SK-N-SH treated with all-trans-retinoic acid at 6 μM for 48 hours (cell line): ENCODE measurements at regions not wholly inside any gene's neighbourhood (a gene's known extent, or its start where the extent isn't known, plus 50 kb on each side); places are given as distances from the start of the nearest gene placed in this dataset.

Experiments used
- ATAC-seq: fragments of 200-7000 bp; cut with Tn5 transposase; 3 replicates; pipeline ENCODE4 v1.9.1; 2020; ENCODE audit warnings: mild to moderate bottlenecking, moderate library complexity
- ARNTL ChIP-seq: fragments of 450-650 bp; formaldehyde crosslinking; IDR thresholded peaks from 2 replicates; pipeline ENCODE4 v1.5.0; 2020; ENCODE audit warnings: low read depth, mild to moderate bottlenecking, moderate library complexity, borderline replicate concordance
- BACH2 ChIP-seq: fragments of 250-450 bp; sonication (Bioruptor Pico); IDR thresholded peaks from 2 replicates; pipeline ENCODE4 v1.9.0; 2021; ENCODE audit warnings: mild to moderate bottlenecking, borderline replicate concordance
- CSDC2 ChIP-seq: fragments of 250-450 bp; sonication (Bioruptor Pico); IDR thresholded peaks from 2 replicates; pipeline ENCODE4 v1.5.0; 2020; ENCODE audit warnings: mild to moderate bottlenecking, moderate library complexity
- GLIS3 ChIP-seq: fragments of 250-450 bp; sonication (Bioruptor Pico); IDR thresholded peaks from 2 replicates; pipeline ENCODE4 v1.5.0; 2020; ENCODE audit warnings: mild to moderate bottlenecking, moderate library complexity
- ISL1 ChIP-seq: fragments of 250-450 bp; sonication (Bioruptor Pico); IDR thresholded peaks from 2 replicates; pipeline ENCODE4 v2.1.2; 2022; ENCODE audit warnings: mild to moderate bottlenecking, moderate library complexity
- OSR1 ChIP-seq: fragments of 250-450 bp; sonication (Bioruptor Pico); IDR thresholded peaks from 2 replicates; pipeline ENCODE4 v1.8.0; 2022; ENCODE audit warnings: moderate library complexity, mild to moderate bottlenecking, inconsistent platforms
- POU6F1 ChIP-seq: fragments of 250-450 bp; sonication (Bioruptor Pico); IDR thresholded peaks from 2 replicates; pipeline ENCODE4 v1.8.0; 2021; ENCODE audit warnings: low read depth, mild to moderate bottlenecking, moderate library complexity, borderline replicate concordance
- PPARA ChIP-seq: fragments of 250-450 bp; sonication (Bioruptor Pico); IDR thresholded peaks from 2 replicates; pipeline ENCODE4 v1.5.0; 2020; ENCODE audit warnings: mild to moderate bottlenecking, borderline replicate concordance
- RARB ChIP-seq: fragments of 250-450 bp; sonication (Bioruptor Pico); IDR thresholded peaks from 2 replicates; pipeline ENCODE4 v1.8.0; 2021; ENCODE audit warnings: mild to moderate bottlenecking, moderate library complexity
- SNAI2 ChIP-seq: fragments of 250-450 bp; sonication (Bioruptor Pico); IDR thresholded peaks from 2 replicates; pipeline ENCODE4 v1.5.0; 2020; ENCODE audit warnings: mild to moderate bottlenecking, moderate library complexity
- TOX ChIP-seq: fragments of 250-450 bp; sonication (Bioruptor Pico); IDR thresholded peaks from 2 replicates; pipeline ENCODE4 v1.8.0; 2021; ENCODE audit warnings: mild to moderate bottlenecking, moderate library complexity, borderline replicate concordance
- TSHZ2 ChIP-seq: fragments of 250-450 bp; sonication (Bioruptor Pico); IDR thresholded peaks from 2 replicates; pipeline ENCODE4 v1.5.0; 2020; ENCODE audit warnings: mild to moderate bottlenecking, moderate library complexity
- ZC3H10 ChIP-seq: fragments of 250-450 bp; sonication (Bioruptor Pico); IDR thresholded peaks from 2 replicates; pipeline ENCODE4 v1.5.1; 2021; ENCODE audit warnings: mild to moderate bottlenecking, moderate library complexity
- ZFP3 ChIP-seq: fragments of 250-450 bp; sonication (Bioruptor Pico); IDR thresholded peaks from 2 replicates; pipeline ENCODE4 v1.5.0; 2020; ENCODE audit warnings: mild to moderate bottlenecking, moderate library complexity
- ZNF70 ChIP-seq: fragments of 450-650 bp; formaldehyde crosslinking; IDR thresholded peaks from 2 replicates; pipeline ENCODE4 v1.5.0; 2020; ENCODE audit warnings: mild to moderate bottlenecking, moderate library complexity
- ZNF8 ChIP-seq: fragments of 450-650 bp; formaldehyde crosslinking; IDR thresholded peaks from 2 replicates; pipeline ENCODE4 v1.5.0; 2020; ENCODE audit warnings: mild to moderate bottlenecking, moderate library complexity
- TF ChIP-seq, protein P1 (sequence below): fragments of 250-450 bp; sonication (Bioruptor Pico); IDR thresholded peaks from 2 replicates; pipeline ENCODE4 v1.8.0; 2020; ENCODE audit warnings: mild to moderate bottlenecking, moderate library complexity, borderline replicate concordance
- TF ChIP-seq, protein P2 (sequence below): fragments of 250-450 bp; sonication (Bioruptor Pico); IDR thresholded peaks from 2 replicates; pipeline ENCODE4 v1.5.1; 2020; ENCODE audit warnings: low read depth, mild to moderate bottlenecking, moderate library complexity

DNA sequence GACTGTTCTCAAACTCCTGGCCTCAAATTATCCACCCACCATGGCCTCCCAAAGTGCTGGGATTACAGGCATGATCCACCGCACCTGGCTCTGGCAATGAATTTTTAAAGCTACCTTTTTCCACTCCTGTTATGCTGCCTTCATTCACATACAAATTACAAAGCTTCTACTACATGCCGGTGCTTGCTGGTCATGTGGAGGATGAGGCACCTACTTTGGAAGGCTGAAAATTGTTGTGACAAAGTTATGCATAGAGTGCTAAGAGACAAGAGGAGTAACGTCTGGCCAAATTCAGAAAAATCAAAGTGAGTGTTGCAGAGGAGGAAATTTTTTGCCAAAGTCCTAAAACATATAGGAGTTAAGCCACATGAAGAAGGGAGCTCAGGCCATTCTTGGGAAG is 191.7 kb upstream of the PPFIA2 start (continued):
- no peak for TF ChIP-seq TSHZ2 (CRISPR knock-in tag)
- no peak for TF ChIP-seq PPARA
- no peak for TF ChIP-seq CSDC2
- TF ChIP-seq, protein P1, sequence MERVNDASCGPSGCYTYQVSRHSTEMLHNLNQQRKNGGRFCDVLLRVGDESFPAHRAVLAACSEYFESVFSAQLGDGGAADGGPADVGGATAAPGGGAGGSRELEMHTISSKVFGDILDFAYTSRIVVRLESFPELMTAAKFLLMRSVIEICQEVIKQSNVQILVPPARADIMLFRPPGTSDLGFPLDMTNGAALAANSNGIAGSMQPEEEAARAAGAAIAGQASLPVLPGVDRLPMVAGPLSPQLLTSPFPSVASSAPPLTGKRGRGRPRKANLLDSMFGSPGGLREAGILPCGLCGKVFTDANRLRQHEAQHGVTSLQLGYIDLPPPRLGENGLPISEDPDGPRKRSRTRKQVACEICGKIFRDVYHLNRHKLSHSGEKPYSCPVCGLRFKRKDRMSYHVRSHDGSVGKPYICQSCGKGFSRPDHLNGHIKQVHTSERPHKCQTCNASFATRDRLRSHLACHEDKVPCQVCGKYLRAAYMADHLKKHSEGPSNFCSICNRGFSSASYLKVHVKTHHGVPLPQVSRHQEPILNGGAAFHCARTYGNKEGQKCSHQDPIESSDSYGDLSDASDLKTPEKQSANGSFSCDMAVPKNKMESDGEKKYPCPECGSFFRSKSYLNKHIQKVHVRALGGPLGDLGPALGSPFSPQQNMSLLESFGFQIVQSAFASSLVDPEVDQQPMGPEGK (CRISPR knock-in tag): no peak

- no peak for ATAC-seq
- TF ChIP-seq, protein P1 (CRISPR knock-in tag): no peak
- TF ChIP-seq POU6F1 (CRISPR knock-in tag) (no peak), TOX (CRISPR knock-in tag) (no peak), ISL1 (no peak), ZNF8 (CRISPR knock-in tag) (no peak), OSR1 (CRISPR knock-in tag) (no peak), RARB (CRISPR knock-in tag) (no peak), PPARA (no peak), TSHZ2 (CRISPR knock-in tag) (no peak), SNAI2 (CRISPR knock-in tag) (no peak), ZC3H10 (CRISPR knock-in tag) (no peak), CSDC2 (no peak), ZNF70 (CRISPR knock-in tag) (no peak), ZFP3 (CRISPR knock-in tag) (no peak)
- TF ChIP-seq, protein P2, sequence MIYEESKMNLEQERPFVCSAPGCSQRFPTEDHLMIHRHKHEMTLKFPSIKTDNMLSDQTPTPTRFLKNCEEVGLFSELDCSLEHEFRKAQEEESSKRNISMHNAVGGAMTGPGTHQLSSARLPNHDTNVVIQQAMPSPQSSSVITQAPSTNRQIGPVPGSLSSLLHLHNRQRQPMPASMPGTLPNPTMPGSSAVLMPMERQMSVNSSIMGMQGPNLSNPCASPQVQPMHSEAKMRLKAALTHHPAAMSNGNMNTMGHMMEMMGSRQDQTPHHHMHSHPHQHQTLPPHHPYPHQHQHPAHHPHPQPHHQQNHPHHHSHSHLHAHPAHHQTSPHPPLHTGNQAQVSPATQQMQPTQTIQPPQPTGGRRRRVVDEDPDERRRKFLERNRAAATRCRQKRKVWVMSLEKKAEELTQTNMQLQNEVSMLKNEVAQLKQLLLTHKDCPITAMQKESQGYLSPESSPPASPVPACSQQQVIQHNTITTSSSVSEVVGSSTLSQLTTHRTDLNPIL (CRISPR knock-in tag): no peak
Observed at GRCh38 chr12:81949841-81950308, 190.7 kb upstream of the PPFIA2 start.

- ATAC-seq: no peak
- TF ChIP-seq CSDC2 (no peak), GLIS3 (CRISPR knock-in tag) (no peak), BACH2 (CRISPR knock-in tag) (no peak), ZFP3 (CRISPR knock-in tag) (no peak), PPARA (no peak), TOX (CRISPR knock-in tag) (no peak), ARNTL (CRISPR knock-in tag) (no peak)
Observed at GRCh38 chr12:81949416-81949815, 190.3 kb upstream of the PPFIA2 start.
